IMR-90 (cell line): ENCODE measurements at regions not wholly inside any gene's neighbourhood (a gene's known extent, or its start where the extent isn't known, plus 50 kb on each side); places are given as distances from the start of the nearest gene placed in this dataset.

Experiments used
- ATAC-seq: fragments of 200-7000 bp; cut with Tn5 transposase; 2 replicates; pipeline ENCODE4 v1.9.1; 2020; ENCODE audit warnings: low read depth, mild to moderate bottlenecking, moderate library complexity
- BruUV-seq: library from RNA; stranded (reverse); fragments of 400-500 nt; replicated peaks from 2 replicates; lab custom pipeline; 2021; lab: Mats Ljungman, UMichigan
- CTCF ChIA-PET: fragments of 300-600 bp; formaldehyde crosslinking; extraction: SDS; loops from one replicate; lab custom pipeline; 2021; ENCODE audit warnings: antibody characterized with exemption; lab: Yijun Ruan, JAX
- POLR2A ChIA-PET: fragments of 300-600 bp; sonication (Branson Sonifier 250); formaldehyde crosslinking; loops from one replicate; lab custom pipeline; 2022; ENCODE audit warnings: antibody characterized with exemption; ENCODE audit not compliant: unreplicated experiment; lab: Charles Lee
- DNase-seq: peaks from one replicate; pipeline ENCODE4 v3.0.0; 2013
- H2AFZ ChIP-seq: replicated peaks from 2 replicates; pipeline ENCODE3; 2013; ENCODE audit warnings: low read length, mild to moderate bottlenecking; ENCODE audit not compliant: poor library complexity
- H2AK5ac ChIP-seq: 2 replicates; pipeline ENCODE4 v1.6.1; 2013; ENCODE audit warnings: low read depth, low read length, inconsistent platforms
- H2AK9ac ChIP-seq: replicated peaks from 2 replicates; pipeline ENCODE3; 2013; ENCODE audit warnings: mild to moderate bottlenecking, low read depth, low read length, moderate library complexity; ENCODE audit not compliant: poor library complexity
- H2BK120ac ChIP-seq: 2 replicates; pipeline ENCODE4 v1.6.1; 2013; ENCODE audit warnings: low read depth, low read length, inconsistent platforms
- H2BK15ac ChIP-seq: 3 replicates; pipeline ENCODE4 v1.6.1; 2013; ENCODE audit warnings: low read depth, low read length, inconsistent platforms
- H2BK20ac ChIP-seq: 2 replicates; pipeline ENCODE4 v1.6.1; 2013; ENCODE audit warnings: low read depth, mild to moderate bottlenecking, inconsistent platforms, low read length, moderate library complexity
- H2BK5ac ChIP-seq: 2 replicates; pipeline ENCODE4 v1.6.1; 2013; ENCODE audit warnings: mild to moderate bottlenecking, low read depth, low read length, inconsistent platforms; ENCODE audit not compliant: poor library complexity, severe bottlenecking
- H3K14ac ChIP-seq: replicated peaks from 2 replicates; pipeline ENCODE4 v1.6.1; 2013; ENCODE audit warnings: low read depth, low read length, inconsistent platforms
- H3K18ac ChIP-seq: 2 replicates; pipeline ENCODE4 v1.6.1; 2013; ENCODE audit warnings: low read depth, low read length, control low read depth
- H3K23ac ChIP-seq: 2 replicates; pipeline ENCODE4 v1.6.1; 2013; ENCODE audit warnings: low read depth, low read length, inconsistent platforms
- H3K27ac ChIP-seq: 2 replicates; pipeline ENCODE4 v1.5.1; 2013; ENCODE audit warnings: mild to moderate bottlenecking, control low read depth, low read length; ENCODE audit not compliant: insufficient read depth
- H3K27me3 ChIP-seq: 2 replicates; pipeline ENCODE4 v1.6.1; 2013; ENCODE audit warnings: low read length; ENCODE audit not compliant: control insufficient read depth, insufficient read depth
- H3K36me3 ChIP-seq: 2 replicates; pipeline ENCODE4 v1.6.1; 2013; ENCODE audit warnings: low read length, mixed read lengths; ENCODE audit not compliant: control insufficient read depth, insufficient read depth
- H3K4ac ChIP-seq: 2 replicates; pipeline ENCODE4 v1.6.1; 2013; ENCODE audit warnings: low read depth, low read length, inconsistent platforms
- H3K4me1 ChIP-seq: 2 replicates; pipeline ENCODE4 v1.6.1; 2013; ENCODE audit warnings: low read length, mixed read lengths; ENCODE audit not compliant: control insufficient read depth, insufficient read depth
- H3K4me2 ChIP-seq: 2 replicates; pipeline ENCODE4 v1.6.1; 2013; ENCODE audit warnings: low read depth, mild to moderate bottlenecking, control low read depth, low read length, moderate library complexity
- H3K4me3 ChIP-seq: 2 replicates; pipeline ENCODE4 v1.5.1; 2013; ENCODE audit warnings: low read depth, mild to moderate bottlenecking, control low read depth, low read length, moderate library complexity; ENCODE audit not compliant: insufficient read depth
- H3K56ac ChIP-seq: 2 replicates; pipeline ENCODE4 v1.6.1; 2013; ENCODE audit warnings: low read length, inconsistent platforms; ENCODE audit not compliant: insufficient read depth; ENCODE audit errors: extremely low read depth
- H3K79me1 ChIP-seq, 2 experiments: 2 replicates each; pipeline ENCODE4 v1.6.1; 2013; ENCODE audit warnings: low read length in 2 of 2, inconsistent platforms in 1 of 2, low read depth in 1 of 2
- H3K9ac ChIP-seq: 2 replicates; pipeline ENCODE4 v1.6.1; 2013; ENCODE audit warnings: low read depth, low read length, control low read depth
- H3K9me1 ChIP-seq: 2 replicates; pipeline ENCODE4 v1.6.1; 2013; ENCODE audit warnings: low read length, inconsistent platforms; ENCODE audit not compliant: insufficient read depth
- H3K9me3 ChIP-seq: 2 replicates; pipeline ENCODE4 v1.6.1; 2013; ENCODE audit warnings: low read length; ENCODE audit not compliant: control insufficient read depth, insufficient read depth
- H4K20me1 ChIP-seq: 2 replicates; pipeline ENCODE4 v1.6.1; 2013; ENCODE audit warnings: low read length, inconsistent platforms; ENCODE audit not compliant: insufficient read depth
- H4K5ac ChIP-seq: 2 replicates; pipeline ENCODE4 v1.6.1; 2013; ENCODE audit warnings: mild to moderate bottlenecking, low read depth, low read length, control low read depth
- H4K8ac ChIP-seq, 2 experiments: 2 replicates each; pipeline ENCODE4 v1.6.1; 2013; ENCODE audit warnings: low read depth in 2 of 2, low read length in 2 of 2, control low read depth in 1 of 2, inconsistent platforms in 1 of 2
- H4K91ac ChIP-seq: 2 replicates; pipeline ENCODE4 v1.6.1; 2013; ENCODE audit warnings: low read depth, low read length, inconsistent platforms; ENCODE audit not compliant: insufficient read depth
- BHLHE40 ChIP-seq: fragments of 150-350 bp; IDR thresholded peaks from 2 replicates; pipeline ENCODE4 v1.6.1; 2016; ENCODE audit warnings: mild to moderate bottlenecking, low read depth, low read length
- MAFK ChIP-seq: IDR thresholded peaks from 2 replicates; pipeline ENCODE4 v1.6.1; 2012; ENCODE audit warnings: low read depth, low read length, improper control_type of control experiment
- MAZ ChIP-seq: IDR thresholded peaks from 2 replicates; pipeline ENCODE4 v1.6.1; 2012; ENCODE audit warnings: low read depth, mild to moderate bottlenecking, low read length, improper control_type of control experiment, moderate library complexity, borderline replicate concordance
- RAD21 ChIP-seq: IDR thresholded peaks from 2 replicates; pipeline ENCODE4 v1.6.1; 2012; ENCODE audit warnings: low read length, improper control_type of control experiment
- WGBS, 2 experiments: methylation state at CpG; one replicate each; pipeline versions ENCODE4 v1.1.5 to v1.1.7; 2013; ENCODE audit warnings: missing lambda C conversion rate in 2 of 2; ENCODE audit not compliant: insufficient read length in 1 of 2; ENCODE audit errors: extremely low coverage in 2 of 2; 5-methylcytosine and 5-hydroxymethylcytosine counted together
- dilution Hi-C: fragments of 300-500 bp; cut with HindIII; formaldehyde crosslinking; loops from one replicate; pipeline ENCODE4 v1.14.3; 2018; ENCODE audit warnings: low sequenced_read_pairs; ENCODE audit not compliant: unreplicated experiment
- in situ Hi-C: fragments of 300-500 bp; cut with MboI; formaldehyde crosslinking; loops from 3 replicates; pipeline ENCODE4 v1.14.3; 2019; ENCODE audit warnings: low sequenced_read_pairs, inconsistent platforms, mixed read lengths
- intact Hi-C: fragments of 100-400 bp; cut with micrococcal nuclease; formaldehyde crosslinking; loops from 2 replicates; pipeline ENCODE4 v1.10.0; 2022

DNA sequence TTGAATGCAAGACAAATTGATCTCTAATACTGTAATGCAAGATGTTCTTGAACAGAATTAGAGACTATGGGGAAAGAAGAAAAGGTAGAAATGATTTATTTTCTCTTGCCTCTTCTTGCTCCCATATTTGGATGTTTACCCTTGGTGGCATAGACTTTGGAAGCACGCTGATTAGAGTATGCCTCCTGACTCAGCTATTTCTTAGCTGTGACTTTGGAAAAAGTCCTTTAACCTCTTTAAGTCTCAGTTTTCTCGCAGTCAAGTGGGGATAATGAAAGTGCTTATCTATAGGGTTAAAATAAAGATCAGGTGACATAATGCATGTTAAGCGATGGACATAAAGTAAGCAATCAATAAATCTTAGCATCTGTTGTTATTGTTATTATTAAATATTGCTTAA, 545.5 kb downstream of the GLUD2 start:
- no peak overlapping the region for H3K14ac ChIP-seq
- no peak overlapping the region for H2AK9ac ChIP-seq
- no peak overlapping the region for H4K5ac ChIP-seq
- H3K36me3 ChIP-seq: no peaks in the 10 kb centered on the region
- ATAC-seq: no peak
- H2BK5ac ChIP-seq: no peak overlapping the region
- H3K4me3 ChIP-seq: no peak overlapping the region
- H4K91ac ChIP-seq: no peak overlapping the region
- in situ Hi-C loops (no loop called here), intact Hi-C loops (no loop called here), dilution Hi-C loops (no loop called here)
- H3K9ac ChIP-seq: no peak overlapping the region
- H3K4me2 ChIP-seq: no peak overlapping the region
- no peak overlapping the region for H3K4ac ChIP-seq
- H3K27me3 ChIP-seq: no peaks in the 10 kb centered on the region
- ChIA-PET POLR2A (no interaction called here), CTCF (no interaction called here)
- no peak overlapping the region for H3K23ac ChIP-seq
- H2BK15ac ChIP-seq: no peak overlapping the region
- no peak overlapping the region for H3K27ac ChIP-seq
- H4K8ac ChIP-seq: no peak overlapping the region
- H2AK5ac ChIP-seq: no peak overlapping the region
- no peak for DNase-seq
- TF ChIP-seq MAFK (no peak), MAZ (no peak), BHLHE40 (no peak), RAD21 (no peak)
- H3K4me1 ChIP-seq: no peaks in the 10 kb centered on the region
- no peaks in the 10 kb centered on the region for H4K20me1 ChIP-seq
- WGBS, 2 experiments: no CpG with 5 or more reads among the region's 3 CpGs
- no peak overlapping the region for H2AFZ ChIP-seq
- H3K18ac ChIP-seq: no peak overlapping the region
- BruUV-seq: no TSS peak
- H3K9me1 ChIP-seq: no peaks in the 10 kb centered on the region
- H3K9me3 ChIP-seq: no peaks in the 10 kb centered on the region
- H3K56ac ChIP-seq: no peak overlapping the region
- H2BK20ac ChIP-seq: no peak overlapping the region
- no peaks in the 10 kb centered on the region for H3K79me1 ChIP-seq
- no peak overlapping the region for H2BK120ac ChIP-seq
